HG03175 (cell line): ENCODE measurements at regions not wholly inside any gene's neighbourhood (a gene's known extent, or its start where the extent isn't known, plus 50 kb on each side); places are given as distances from the start of the nearest gene placed in this dataset.
A peak's percentile ranks its signal among the peaks of the same experiment; 100 is the strongest.
"Not testable (repeated sequence)": the region's sequence is repeated elsewhere in the genome, so short reads cannot be mapped to it uniquely, and the experiment has no call there.

Experiments used
- ATAC-seq: cut with Tn5 transposase; IDR thresholded peaks from one replicate; pipeline ENCODE4 v1.9.1; 2021; ENCODE audit warnings: mild to moderate bottlenecking, moderate library complexity; ENCODE audit not compliant: unreplicated experiment

DNA sequence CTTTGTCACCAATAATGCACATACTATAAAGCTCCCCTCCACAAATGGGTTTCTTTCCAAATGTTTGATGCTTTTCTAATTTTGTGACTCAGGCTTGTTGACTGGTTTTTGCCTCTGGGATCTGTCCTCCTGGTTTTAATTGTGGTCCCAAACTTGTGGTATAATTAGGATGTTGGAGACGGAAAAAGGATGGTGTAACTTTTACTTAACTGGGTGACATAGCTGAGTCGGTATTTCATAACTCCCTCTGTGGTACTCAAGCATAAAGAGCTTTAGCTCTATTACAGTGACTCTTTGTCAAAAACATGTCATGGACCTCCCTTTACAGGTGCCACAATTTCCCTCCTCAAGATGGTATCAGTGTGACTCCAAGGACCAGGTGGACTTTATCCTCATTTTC, 119.7 kb upstream of the RBPJ start:
- ATAC-seq, result no peak

DNA sequence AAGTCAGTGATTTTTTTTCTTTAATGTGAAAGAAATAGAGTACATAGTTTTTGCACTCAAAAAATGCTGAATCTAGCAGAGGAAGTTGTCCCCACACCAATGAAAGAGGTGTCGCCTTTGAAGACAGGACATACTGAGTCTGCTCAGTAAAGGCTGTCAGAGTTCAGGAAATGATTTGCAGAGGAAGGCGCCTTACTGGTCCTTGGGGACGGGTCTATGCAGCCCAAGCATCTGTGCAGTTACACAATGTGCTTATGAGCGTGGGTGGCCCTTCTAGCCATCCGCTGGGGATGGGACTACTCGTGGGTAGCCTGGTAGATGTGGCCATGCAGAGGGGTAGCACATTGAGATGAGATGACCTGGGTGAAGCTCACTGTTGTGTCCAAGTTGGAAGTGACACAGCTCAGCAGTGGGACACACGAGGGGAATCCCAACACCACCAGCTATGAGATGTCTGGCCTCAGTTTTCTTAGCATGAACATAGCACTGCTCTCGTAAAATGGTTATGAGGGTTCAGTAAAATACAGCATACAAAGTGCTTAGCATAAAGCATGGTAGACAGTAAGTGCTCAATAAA, 116.5 kb upstream of the RBPJ start:
- ATAC-seq, result peak; percentile 46

DNA sequence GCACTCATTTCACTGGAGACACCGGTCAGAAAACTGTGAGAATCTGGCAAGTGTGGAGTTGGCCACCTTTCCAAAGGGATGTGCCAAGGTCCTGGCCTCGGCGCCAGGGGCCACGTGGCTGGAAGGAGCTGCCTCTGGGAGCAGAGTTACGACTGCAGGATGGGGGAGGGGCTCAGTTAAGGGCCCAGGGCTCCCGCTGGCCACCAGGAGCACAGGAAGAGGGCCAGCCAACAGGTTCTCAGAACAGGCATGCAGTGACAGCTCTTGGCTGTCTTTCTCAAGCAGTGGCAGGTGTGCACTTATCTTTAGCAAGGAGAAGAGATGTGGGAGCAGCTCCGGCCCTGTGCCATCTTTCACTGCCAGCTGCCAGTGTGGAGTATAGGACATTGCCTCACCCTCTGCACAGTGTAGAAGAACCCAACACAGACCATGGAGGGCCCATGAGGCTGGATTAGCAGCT, 115.9 kb upstream of the RBPJ start:
- no peak for ATAC-seq

DNA sequence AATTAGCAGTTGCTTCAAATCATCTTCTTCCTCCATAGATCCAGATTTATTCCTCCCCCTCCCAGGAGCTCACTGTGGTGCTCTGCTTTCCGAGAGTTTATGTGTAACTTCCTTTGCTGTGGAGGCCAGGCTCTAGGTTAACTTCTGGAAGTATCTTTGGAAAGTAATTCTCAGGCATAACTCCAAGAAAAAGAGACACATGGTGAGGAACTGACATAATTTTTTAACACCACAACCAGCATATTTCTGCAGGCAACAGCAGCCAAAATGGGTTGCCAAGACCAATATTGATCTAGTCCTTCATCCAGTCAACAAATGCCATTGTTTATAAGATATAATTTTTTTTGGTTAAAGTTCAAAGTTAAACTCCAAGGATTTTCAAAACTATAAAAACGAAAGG, 114.5 kb upstream of the RBPJ start:
- ATAC-seq, result no peak

DNA sequence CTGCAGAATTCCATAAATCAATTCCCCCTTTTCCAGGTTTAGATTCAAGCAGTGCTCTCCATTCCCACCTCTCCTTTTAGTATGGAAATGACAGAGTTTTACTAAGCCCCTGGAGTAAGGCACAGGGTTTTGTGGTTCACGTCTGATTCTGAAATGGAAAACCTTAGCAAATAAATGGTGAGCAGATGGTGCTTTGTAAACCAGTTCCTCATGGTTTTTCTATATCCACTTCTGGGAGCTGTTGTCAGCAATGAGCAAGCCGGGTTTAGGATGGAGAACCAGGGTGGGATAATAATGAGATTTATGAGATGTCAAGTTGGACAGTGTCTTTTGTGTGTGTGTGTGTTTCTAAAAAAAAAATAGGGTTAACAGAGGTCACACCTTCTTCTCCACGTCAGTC, 113.8 kb upstream of the RBPJ start:
- ATAC-seq, result no peak

DNA sequence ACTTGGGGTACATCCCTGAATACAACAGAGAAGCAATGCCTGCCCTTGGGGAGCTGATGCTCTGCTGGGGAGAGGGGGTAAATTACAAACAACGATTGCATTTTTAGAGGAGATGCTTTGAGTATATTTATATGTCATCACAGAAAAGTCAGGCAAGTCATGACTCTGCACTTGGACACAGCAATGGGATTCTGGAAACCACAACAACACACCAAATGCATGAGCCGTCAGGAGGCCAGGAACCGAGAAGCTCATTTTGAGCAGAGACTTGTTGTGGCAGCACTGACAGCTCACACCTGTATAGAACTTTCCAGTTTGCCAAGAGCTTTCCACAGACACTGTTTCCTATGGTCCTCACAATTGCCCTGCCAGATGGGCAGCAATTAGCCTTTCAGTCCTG, 113.2 kb upstream of the RBPJ start:
- ATAC-seq, result no peak

DNA sequence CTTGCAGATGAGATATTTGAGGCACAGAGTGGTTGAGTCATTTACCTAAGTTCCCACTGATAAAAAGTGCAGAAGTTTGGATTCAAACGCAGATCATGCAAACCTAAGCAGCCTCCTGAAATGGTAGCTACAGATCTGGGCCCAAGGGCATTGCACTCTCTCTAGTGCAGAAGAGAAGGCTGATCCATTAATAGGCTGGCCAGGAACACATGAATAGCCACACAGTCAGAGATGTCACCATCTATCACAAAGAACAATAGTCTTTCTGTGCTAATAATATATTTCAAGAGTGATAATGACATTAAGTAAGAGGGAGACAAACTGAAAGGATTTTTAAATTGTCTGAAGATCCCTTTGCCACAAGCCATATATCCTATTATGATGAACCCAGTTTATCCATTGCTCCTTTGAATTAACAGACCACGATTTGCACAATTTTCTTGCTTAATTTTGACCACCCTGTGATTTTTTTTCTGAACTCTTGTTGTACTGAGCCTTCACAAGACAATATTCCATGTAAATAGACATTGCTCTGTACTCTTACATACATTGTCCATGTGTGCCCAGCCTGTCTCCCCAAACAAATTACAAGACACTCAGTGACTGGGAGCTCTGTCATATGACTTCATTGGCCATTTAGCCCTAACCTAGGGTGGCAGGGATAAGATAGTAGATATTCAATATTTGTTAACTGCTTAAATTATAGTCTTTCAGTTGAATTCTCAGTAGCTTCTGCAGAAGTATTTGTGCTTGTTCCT, 112.4 kb upstream of the RBPJ start:
- no peak for ATAC-seq

DNA sequence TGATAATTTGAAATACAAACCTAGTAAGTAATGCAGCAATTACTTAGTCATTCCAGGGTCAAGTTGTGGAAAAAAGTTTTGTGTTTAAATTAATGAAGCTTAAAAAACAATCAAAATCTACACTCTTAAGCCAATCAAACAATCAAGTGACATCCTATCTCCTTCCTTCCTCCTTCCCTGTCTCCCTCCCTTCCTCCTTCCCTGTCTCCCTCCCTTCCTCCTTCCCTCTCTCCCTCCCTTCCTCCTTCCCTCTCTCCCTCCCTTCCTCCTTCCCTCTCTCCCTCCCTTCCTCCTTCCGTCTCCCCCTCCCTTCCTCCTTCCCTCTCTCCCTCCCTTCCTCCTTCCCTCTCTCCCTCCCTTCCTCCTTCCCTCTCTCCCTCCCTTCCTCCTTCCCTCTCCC, 111.4 kb upstream of the RBPJ start:
- ATAC-seq, result not testable (repeated sequence)

DNA sequence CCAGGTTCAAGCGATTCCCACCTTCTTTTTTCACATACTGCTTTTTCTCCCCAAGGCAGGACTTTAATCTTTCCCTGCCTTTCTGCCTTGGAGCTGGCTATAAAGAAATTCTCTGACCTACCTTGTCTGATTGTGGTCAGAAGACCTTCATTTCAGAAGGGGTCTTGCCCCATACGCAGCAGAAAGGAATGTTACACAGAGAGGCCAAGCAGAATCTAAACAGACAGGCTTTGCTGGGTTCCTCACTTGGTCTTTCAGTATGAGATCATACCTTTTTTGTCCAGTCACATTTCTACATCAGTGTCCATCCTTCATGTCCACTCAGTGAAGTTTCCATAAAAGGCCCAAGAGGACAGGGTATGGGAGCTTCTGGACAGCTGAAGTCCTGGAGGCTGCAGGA, 108.3 kb upstream of the RBPJ start:
- ATAC-seq, result no peak

DNA sequence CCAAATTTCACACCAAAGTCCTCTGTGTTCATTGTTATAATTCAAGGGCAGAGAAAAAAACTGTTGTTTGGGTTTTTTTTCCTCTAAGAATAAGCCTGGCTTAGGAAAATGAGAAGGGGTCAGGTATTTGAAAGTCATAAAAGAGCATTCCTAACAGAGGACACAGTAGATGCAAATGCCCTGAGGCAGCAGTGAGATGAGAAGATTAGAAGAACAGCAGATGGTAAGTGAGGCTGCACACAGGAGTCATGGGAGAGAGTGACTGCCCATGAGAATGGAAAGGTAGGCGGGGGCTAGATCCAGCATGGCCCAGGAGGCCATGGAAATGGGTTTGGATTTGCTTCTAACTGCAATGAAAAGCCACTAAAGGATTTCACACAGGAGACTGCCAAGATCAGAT, 107.5 kb upstream of the RBPJ start:
- no peak for ATAC-seq

DNA sequence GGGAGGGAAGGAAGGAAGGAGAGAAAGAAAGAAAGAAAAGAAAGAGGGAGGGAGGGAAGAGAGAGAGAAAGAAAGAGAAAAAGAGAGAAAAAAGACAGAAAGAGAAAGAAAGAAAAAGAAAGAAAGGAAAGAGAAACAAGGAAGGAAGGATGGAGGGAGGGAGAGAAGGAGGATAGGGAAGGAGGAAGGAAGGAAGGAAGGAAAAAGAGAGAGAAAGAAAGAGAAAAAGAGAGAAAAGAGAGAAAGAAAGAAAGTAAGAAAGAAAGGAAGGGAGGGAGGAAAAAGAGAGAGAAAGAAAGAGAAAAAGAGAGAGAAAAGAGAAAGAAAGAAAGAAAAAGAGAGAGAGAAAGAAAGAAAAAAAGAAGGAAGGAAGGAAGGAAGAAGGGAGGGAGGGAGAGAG, 105.8 kb upstream of the RBPJ start:
- no peak for ATAC-seq

DNA sequence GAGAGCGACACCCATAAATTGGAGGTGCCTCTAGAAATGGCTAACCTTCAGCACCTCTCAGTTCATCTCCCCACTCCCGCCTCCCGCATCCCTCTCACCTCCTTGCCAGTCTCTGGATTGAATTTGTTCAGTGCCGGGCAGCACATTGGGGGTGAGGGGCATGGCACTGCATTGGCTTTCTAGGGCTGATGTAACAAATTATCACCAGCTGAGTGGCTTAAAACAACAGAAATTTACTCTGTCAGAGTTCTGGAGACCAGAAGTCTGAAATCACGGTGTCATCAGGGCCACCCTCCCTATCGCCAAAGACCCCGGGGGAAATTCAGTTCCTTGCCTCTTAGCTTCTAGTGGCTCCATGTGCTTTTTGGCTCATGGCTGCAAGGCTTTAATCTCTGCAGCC, 105.1 kb upstream of the RBPJ start:
- no peak for ATAC-seq

DNA sequence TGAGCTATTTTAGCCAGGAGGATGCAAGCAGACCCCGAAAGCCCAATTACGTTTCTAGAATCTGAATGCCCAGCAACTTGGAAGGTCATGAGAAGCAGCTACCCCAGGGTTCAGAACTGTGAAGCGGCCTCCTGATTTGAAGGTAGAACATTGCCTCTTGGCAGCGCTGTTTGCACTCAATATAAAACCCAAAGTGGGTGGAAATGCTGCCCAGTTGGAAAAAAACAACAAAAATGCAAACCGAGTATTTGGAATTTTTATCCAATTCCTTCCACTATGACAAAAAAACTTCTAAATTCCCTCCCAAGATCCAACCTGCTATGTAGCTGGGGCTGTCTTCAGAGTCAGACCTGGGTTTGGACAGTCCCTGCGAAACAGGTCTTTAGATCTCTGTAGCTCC, 103.3 kb upstream of the RBPJ start:
- no peak for ATAC-seq

DNA sequence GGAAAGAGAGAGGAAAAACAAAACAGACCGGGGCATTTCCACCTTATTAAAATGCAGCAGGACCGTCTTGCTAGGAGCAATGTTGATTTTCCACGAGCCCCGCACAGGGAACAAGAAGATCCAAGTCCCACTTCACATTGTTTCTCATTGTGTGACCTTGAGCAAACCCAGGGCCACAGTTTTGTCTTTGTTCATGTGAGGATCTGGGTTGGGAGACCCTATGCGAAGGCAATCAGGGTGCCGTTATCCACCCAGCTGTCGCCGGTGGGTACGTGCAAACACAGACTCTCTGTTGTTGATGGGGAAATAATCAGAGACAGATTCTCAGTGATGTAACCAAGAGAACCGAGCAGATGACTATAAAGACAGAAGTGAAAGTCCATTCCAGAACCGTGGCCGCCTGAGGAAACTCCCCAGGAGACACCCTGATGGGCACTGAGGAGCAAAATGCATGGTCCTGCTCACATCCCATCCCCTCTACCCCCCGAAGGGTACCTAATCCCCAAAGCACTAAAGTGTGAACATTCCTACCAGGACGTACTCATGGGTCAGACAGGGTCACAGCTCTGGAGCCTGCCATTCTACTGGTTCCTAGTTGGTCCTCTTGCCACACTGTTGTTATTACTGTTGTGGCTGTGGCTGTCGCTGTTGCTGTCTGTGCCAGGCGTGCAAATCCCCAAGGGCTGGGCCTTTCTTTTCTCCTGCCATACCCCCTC, 102.7 kb upstream of the RBPJ start:
- peak; percentile 78 for ATAC-seq

DNA sequence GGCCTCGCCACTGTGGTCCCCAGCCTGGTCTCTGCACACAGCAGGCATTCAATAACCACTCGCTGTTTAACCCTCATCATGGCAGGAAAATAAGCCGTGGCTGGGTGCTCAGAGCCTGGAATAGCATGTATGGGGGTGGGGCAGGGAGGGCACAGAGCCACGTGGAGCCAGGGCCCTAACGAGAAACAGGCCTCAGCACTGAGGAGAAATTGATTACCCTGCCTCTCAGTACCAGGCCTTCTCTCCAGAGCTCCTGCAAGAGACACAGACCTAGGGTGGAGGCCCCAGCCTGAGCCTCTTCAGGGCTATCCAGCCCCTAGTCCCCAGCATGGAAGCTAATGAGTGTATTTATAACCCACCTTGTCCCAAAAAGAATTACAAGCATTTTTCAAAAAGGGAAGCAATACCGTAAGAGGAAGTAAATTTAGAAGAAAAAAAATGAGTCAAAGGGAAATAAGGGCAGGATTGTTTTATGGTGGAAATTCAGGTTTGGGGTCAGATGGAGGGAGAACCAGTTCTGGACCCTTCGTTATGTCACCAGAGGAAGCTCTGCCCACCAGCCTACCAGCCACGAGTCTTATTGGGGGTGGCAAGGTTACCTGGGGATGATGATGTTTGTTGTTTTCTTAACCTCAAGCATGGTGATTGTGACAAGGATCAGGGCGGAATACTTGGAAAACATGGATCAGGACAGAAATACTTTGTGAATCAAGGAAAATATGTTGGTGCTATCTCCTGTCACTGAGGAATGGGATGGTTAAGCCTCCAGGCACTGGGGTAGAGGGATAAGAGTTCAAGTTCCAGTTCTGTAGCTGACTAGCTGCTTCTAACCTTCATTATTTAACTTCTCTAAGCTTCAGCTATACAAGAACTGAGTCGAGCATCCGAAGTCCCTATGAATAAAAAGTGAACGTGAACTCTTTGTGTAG, 101.9 kb upstream of the RBPJ start:
- peak; percentile 19 for ATAC-seq

DNA sequence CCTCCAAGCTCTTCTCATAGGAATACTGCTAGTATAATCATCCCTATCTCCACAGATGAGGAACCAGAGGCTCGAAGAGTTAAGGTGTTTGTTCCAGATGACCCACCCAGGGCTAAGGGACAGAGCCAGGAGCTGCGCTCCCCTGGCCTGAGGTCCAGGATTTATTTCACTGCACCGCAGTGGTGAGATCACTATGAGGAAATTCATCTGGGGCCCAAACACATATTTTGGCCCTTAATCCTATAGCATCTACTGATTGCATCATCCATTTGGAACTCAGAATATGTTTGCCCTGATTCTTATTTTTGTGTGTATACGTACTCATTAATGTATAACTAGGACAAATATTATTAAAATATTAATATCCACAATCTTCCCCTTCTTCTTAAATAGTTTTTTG, 100.1 kb upstream of the RBPJ start:
- no peak for ATAC-seq

DNA sequence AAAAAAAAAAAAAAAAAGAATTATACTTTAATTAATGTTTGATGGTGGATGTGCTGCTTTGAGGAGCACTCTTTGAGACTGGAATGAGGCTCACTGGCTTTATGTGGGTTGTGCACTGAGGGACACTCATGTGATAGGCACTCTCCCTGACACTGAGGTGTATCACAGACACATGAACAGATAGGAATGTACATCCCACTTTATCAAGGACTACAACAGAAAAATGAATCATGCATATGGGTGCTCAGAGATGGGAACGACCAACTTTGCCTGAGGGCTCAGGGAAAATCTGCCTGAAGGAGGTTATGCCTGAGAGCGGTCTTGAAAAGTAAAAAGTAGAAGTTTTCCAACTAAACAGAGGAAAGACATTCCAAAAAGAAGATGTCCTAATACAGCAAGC, 97.7 kb upstream of the RBPJ start:
- no peak for ATAC-seq

DNA sequence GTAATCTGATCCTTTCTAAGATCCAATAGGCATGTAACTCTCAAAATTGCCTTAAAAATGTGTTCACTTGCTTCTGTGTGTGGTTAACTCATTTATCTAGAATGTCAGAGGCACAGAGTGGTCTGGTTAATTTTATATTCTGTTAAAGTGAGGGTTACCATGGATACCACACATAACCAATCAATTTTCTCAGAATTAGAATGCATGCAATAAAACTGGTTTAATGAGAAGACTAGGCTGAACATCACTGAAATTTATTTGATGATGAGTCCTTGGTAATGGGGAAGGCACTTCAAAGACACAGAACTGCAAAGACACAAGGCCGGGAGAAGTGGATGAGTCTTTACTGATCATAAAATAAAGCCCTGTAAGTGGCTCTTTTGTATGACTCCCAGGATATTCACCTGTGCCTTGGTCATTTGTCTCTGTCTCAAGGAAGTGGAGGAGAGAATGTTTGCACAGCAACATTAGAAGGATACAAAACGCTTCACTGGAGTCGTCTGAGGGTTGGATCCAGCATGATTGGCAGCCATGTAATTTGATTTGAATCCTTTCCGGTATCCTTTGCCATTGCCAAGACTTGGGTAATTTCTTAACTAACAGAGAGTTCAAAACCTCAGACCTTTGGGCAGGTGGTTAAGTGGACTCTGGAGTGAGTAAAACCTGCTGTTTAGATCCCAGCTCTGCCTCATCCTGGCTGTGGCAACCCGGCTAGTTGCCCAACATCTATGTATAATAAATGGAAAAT, 94.0 kb upstream of the RBPJ start:
- ATAC-seq, result no peak

DNA sequence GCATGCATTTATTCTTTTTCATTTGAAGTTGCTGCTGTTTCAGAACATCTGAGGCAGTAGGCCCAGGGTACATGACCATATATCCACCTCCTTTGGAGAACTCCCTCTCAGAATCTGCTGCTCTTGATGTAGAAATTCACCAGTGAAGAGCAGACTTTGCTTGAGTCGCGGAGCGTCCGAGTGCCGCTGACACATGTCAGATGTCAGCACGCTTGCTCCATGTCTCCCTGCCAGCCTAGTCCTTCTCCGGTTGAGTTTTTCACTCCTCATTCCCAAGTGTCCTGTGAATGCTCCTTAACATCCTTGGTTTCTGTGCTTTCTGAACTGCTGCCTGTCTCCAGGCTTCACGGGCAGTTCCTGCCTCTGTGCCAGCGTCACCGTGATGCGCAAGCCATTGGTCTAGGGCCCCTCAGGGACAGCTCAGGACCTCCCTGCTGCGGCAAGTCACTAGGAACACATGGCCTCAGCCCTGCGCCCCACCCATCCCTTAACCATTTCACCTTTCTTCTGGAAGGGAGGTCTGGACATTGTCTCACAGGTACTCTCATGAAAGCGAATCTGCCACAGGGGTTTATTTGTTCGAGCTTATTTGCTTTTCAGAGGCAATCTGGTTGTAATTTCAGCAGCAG, 93.1 kb upstream of the RBPJ start:
- no peak for ATAC-seq

DNA sequence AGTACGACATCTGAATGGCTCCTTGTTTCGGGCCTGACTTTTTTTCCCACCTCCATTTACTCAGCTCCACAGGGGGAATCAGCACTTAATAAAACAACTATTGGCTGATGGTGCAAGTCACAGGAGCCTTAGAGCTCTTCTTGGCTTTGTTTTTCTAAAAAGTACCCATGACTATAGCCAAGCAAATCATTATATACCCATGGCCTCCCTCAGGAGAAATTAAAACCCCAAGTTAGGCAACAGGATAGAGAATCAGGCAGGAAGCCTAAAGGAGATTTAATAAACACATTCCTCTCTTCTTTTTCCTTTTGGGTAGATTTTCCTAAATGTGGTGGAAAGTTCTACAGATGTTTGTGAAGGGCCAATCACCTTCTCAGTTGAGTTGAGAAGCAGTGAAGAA, 91.9 kb upstream of the RBPJ start:
- ATAC-seq, result no peak
